Right ventricle myocardium inferior (tissue), 1 donor: ENCODE measurements at regions not wholly inside any gene's neighbourhood (a gene's known extent, or its start where the extent isn't known, plus 50 kb on each side); places are given as distances from the start of the nearest gene placed in this dataset.

Experiments
- ATAC-seq: fragments of 200-7000 bp; cut with Tn5 transposase; one replicate; pipeline ENCODE4 v1.9.1; 2020; ENCODE audit warnings: mild to moderate bottlenecking, moderate library complexity
- DNase-seq: peaks from one replicate; pipeline ENCODE4 v3.0.0; 2021; ENCODE audit errors: missing footprints
- intact Hi-C: fragments of 100-400 bp; cut with DNase I; formaldehyde crosslinking; loops from one replicate; pipeline ENCODE4 v1.11.0; 2022
- donor health status: DM: no; HTN: yes; CAD: no; lungs with severe emphysema.

- ATAC-seq (no peak), DNase-seq (no peak)
- intact Hi-C loops, result no loop called here
Measured at GRCh38 chr7:13835442-13835841, 154.0 kb downstream of the ETV1 start.

- DNase-seq (no peak), ATAC-seq (no peak)
- intact Hi-C loops, result no loop called here
Measured at GRCh38 chr7:13839063-13839462, 150.4 kb downstream of the ETV1 start.
